ENCODE measurements at regions not wholly inside any gene's neighbourhood (a gene's known extent, or its start where the extent isn't known, plus 50 kb on each side); places are given as distances from the start of the nearest gene placed in this dataset.
A peak's percentile ranks its signal among the peaks of the same experiment; 100 is the strongest.

DNA sequence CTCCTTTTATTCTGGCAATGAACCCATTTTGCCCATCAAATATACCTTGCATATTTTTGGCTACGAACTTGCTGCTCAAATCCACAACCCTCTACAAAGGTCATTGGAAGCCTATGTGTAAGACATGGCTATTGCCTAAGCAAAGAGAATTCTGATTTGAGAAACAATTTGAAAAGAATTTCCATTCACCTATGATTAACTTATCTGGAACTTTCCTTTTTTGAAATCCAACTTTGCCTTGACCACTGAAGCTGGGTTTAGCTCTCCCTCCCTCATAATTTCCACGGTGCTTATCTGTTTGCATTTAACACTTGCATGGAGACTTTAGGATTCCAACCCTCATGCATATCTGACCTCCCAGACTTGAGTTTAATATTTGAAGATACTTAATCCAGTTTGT is 1514.7 kb upstream of the SLC10A2 start:
- H3K4me3 ChIP-seq (IDR thresholded peaks at IDR 0.05; ENCODE audit: insufficient read depth, low read depth, low read length) = no peak overlapping the region
- no peak overlapping the region for H2AFZ ChIP-seq (ENCODE audit: low read depth)
- H3K9ac ChIP-seq = no peak overlapping the region
- H3K4me1 ChIP-seq (ENCODE audit: low read depth, poor library complexity, severe bottlenecking) = no peaks in the 10 kb centered on the region
- TF ChIP-seq, protein P1, sequence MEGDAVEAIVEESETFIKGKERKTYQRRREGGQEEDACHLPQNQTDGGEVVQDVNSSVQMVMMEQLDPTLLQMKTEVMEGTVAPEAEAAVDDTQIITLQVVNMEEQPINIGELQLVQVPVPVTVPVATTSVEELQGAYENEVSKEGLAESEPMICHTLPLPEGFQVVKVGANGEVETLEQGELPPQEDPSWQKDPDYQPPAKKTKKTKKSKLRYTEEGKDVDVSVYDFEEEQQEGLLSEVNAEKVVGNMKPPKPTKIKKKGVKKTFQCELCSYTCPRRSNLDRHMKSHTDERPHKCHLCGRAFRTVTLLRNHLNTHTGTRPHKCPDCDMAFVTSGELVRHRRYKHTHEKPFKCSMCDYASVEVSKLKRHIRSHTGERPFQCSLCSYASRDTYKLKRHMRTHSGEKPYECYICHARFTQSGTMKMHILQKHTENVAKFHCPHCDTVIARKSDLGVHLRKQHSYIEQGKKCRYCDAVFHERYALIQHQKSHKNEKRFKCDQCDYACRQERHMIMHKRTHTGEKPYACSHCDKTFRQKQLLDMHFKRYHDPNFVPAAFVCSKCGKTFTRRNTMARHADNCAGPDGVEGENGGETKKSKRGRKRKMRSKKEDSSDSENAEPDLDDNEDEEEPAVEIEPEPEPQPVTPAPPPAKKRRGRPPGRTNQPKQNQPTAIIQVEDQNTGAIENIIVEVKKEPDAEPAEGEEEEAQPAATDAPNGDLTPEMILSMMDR (conservative IDR thresholded peaks at IDR 0.05; ENCODE audit: low read depth, low read length) = no peak
- no peak overlapping the region for H3K27ac ChIP-seq
- H3K36me3 ChIP-seq (ENCODE audit: insufficient read depth) = no peaks in the 10 kb centered on the region
- H3K27me3 ChIP-seq (ENCODE audit: insufficient read depth, low read depth) = no peaks in the 10 kb centered on the region
- H4K20me1 ChIP-seq (ENCODE audit: insufficient read depth) = no peaks in the 10 kb centered on the region
- no peaks in the 10 kb centered on the region for H3K79me2 ChIP-seq (ENCODE audit: insufficient read depth, low read depth)
- no peak overlapping the region for H3K4me2 ChIP-seq

DNA sequence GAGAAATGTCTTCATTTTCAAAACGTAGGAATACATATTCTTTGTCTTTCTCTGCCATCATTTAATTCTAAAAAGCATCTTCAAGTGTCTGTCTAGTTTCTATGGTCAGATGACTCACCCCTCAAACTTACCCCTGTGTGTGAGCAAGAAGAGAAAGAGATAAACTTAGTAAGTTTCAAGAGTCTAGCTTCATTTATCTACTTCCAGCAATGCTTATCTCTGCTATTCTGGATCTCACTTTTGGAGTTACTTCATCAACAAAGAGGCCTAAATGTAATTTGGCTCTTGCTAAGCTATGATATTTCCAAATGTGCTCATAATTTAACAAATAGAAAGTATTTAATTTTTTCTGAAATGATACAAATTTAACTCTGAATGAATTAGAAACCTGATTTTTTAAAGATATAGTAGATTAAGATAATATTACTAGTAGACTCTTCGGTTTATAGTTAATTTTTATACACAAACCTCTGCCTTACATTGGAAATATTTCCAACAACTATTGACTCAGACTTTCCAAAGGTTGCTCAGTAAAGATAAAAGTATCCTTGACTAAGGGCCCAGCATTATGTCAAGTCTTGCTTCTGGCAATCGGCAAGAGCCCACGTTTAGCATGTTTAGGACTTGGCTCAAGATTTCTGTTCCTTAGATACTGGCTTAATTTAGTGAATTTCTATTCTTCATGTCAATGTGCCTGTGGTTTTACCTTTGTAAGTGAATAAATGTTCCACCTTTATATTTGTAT is 1511.0 kb upstream of the SLC10A2 start:
- Histone ChIP-seq H4K20me1 (ENCODE audit: insufficient read depth) (no peaks in the 10 kb centered on the region), H3K27me3 (ENCODE audit: insufficient read depth, low read depth) (no peaks in the 10 kb centered on the region), H2AFZ (ENCODE audit: low read depth) (no peak overlapping the region), H3K4me1 (ENCODE audit: low read depth, poor library complexity, severe bottlenecking) (no peaks in the 10 kb centered on the region), H3K36me3 (ENCODE audit: insufficient read depth) (no peaks in the 10 kb centered on the region), H3K79me2 (ENCODE audit: insufficient read depth, low read depth) (no peaks in the 10 kb centered on the region), H3K4me3 (IDR thresholded peaks at IDR 0.05; ENCODE audit: insufficient read depth, low read depth, low read length) (no peak overlapping the region), H3K9ac (no peak overlapping the region), H3K4me2 (no peak overlapping the region), H3K27ac (no peak overlapping the region)
- TF ChIP-seq, protein P1 (conservative IDR thresholded peaks at IDR 0.05; ENCODE audit: low read depth, low read length) = no peak

DNA sequence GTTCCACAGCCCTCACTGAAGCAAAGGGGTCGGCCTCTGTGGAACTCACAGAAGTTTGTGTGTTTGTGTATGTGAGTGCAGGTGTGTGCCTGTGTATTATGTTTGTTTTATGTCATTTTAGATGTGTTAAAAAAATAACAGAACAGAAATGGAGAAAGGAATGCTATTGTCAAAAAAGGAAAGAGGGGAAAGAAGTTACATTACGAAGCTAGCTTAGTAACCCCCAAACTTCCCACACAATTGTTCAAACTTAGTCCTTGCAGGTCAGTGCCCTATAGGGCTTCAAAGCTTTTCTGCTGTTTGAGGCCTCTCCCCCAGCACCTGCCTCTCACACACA is 1505.6 kb upstream of the SLC10A2 start:
- Histone ChIP-seq H3K36me3 (ENCODE audit: insufficient read depth) (no peaks in the 10 kb centered on the region), H3K27ac (no peak overlapping the region), H3K4me3 (IDR thresholded peaks at IDR 0.05; ENCODE audit: insufficient read depth, low read depth, low read length) (no peak overlapping the region), H3K79me2 (ENCODE audit: insufficient read depth, low read depth) (no peaks in the 10 kb centered on the region), H3K9ac (no peak overlapping the region), H2AFZ (ENCODE audit: low read depth) (no peak overlapping the region), H3K4me2 (no peak overlapping the region), H4K20me1 (ENCODE audit: insufficient read depth) (no peaks in the 10 kb centered on the region), H3K27me3 (ENCODE audit: insufficient read depth, low read depth) (no peaks in the 10 kb centered on the region), H3K4me1 (ENCODE audit: low read depth, poor library complexity, severe bottlenecking) (no peaks in the 10 kb centered on the region)
- TF ChIP-seq, protein P1 (conservative IDR thresholded peaks at IDR 0.05; ENCODE audit: low read depth, low read length) = no peak

DNA sequence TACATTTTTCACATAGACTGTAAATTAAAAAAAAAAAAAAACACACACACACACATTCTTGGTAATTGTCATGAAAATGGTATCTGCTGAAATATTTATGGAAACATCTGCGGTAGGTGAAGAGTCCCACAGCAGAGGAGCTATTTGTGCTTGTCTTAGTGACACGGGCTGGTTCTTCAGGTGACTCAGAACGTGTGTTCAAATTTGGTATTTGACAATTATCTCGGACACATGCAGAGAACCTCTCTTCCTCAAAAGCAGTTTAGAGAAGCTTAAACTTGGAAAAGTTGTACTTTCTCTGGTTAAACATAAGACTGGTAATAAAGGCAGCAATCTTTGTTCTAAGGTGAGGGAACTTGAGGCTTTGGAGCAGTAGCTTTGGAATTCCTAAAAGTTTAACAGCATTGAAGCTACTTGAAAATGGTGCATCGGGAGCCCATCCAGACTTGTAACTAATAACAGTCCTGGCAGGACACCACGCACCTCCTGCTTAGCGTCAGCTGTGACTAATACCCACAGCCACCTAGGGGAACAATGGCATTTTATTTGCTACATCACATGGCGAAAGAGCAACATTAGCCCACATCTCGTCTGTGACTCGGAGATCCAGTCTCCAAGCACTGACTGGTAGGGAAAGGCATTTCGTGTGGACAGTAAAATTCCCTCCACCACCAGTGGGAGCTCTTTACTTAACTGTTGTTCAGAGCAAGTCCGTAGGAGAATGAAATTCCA is 1505.1 kb upstream of the SLC10A2 start:
- Histone ChIP-seq H3K27ac (no peak overlapping the region), H4K20me1 (ENCODE audit: insufficient read depth) (no peaks in the 10 kb centered on the region), H3K4me2 (no peak overlapping the region), H3K4me1 (ENCODE audit: low read depth, poor library complexity, severe bottlenecking) (no peaks in the 10 kb centered on the region), H3K9ac (no peak overlapping the region), H3K4me3 (IDR thresholded peaks at IDR 0.05; ENCODE audit: insufficient read depth, low read depth, low read length) (no peak overlapping the region), H3K79me2 (ENCODE audit: insufficient read depth, low read depth) (no peaks in the 10 kb centered on the region), H3K27me3 (ENCODE audit: insufficient read depth, low read depth) (no peaks in the 10 kb centered on the region), H3K36me3 (ENCODE audit: insufficient read depth) (no peaks in the 10 kb centered on the region), H2AFZ (ENCODE audit: low read depth) (no peak overlapping the region)
- TF ChIP-seq, protein P1 (conservative IDR thresholded peaks at IDR 0.05; ENCODE audit: low read depth, low read length) = peak; percentile 35; the same call in 1 of the 2 replicates

Measured in KMS-11 (cell line).